ENCODE measurements at regions not wholly inside any gene's neighbourhood (a gene's known extent, or its start where the extent isn't known, plus 50 kb on each side); places are given as distances from the start of the nearest gene placed in this dataset.
"Not testable (repeated sequence)": the region's sequence is repeated elsewhere in the genome, so short reads cannot be mapped to it uniquely, and the experiment has no call there.

- Histone ChIP-seq H3K27ac (no peak overlapping the region), H3K27me3 (replicated peaks; ENCODE audit: insufficient read depth) (no peaks in the 10 kb centered on the region), H3K36me3 (no peaks in the 10 kb centered on the region), H3K4me3 (no peak overlapping the region), H3K4me1 (replicated peaks) (no peaks in the 10 kb centered on the region), H3K9me3 (no peaks in the 10 kb centered on the region)
- 56% methylated on average over 1 of the region's 1 CpG for WGBS
- TF ChIP-seq POLR2A (IDR thresholded peaks at IDR 0.05), result no peak
- TF ChIP-seq POLR2AphosphoS5 (IDR thresholded peaks at IDR 0.05), result no peak
- TF ChIP-seq CTCF (IDR thresholded peaks at IDR 0.05), result no peak
- DNase-seq (ENCODE audit: low spot score), result no peak
- intact Hi-C loops (cut with DNase I), result no loop called here
These were observed 1999.5 kb upstream of the CDH6 start for GRCh38 chr5:29193972-29194371.

GRCh38 chr5:29191269-29192048 is 2002.0 kb upstream of the CDH6 start:
- intact Hi-C loops (cut with DNase I), result not testable (repeated sequence)
- 73% methylated on average over 28 of the region's 28 CpGs for WGBS

GRCh38 chr5:29190398-29190797 is 2003.1 kb upstream of the CDH6 start:
- H3K27ac ChIP-seq; H3K4me3 ChIP-seq; H3K27me3 ChIP-seq (replicated peaks; ENCODE audit: insufficient read depth); H3K9me3 ChIP-seq; H3K4me1 ChIP-seq (replicated peaks); DNase-seq (ENCODE audit: low spot score); H3K36me3 ChIP-seq; intact Hi-C loops (cut with DNase I): not testable (repeated sequence)
- WGBS, result 86% methylated on average over 1 of the region's 1 CpG

More at GRCh38 chr5:29191269-29192048, 2002.0 kb upstream of the CDH6 start:
- not testable (repeated sequence) for H3K27me3 ChIP-seq (replicated peaks; ENCODE audit: insufficient read depth); H3K9me3 ChIP-seq; DNase-seq (ENCODE audit: low spot score); H3K4me1 ChIP-seq (replicated peaks); H3K36me3 ChIP-seq; H3K27ac ChIP-seq; H3K4me3 ChIP-seq

GRCh38 chr5:29186380-29186779 is 2007.1 kb upstream of the CDH6 start:
- WGBS, result 92% methylated on average over 5 of the region's 5 CpGs

GRCh38 chr5:29185558-29185957 is 2007.9 kb upstream of the CDH6 start:
- 82% methylated on average over 1 of the region's 1 CpG for WGBS
- no peaks in the 10 kb centered on the region for H3K27me3 ChIP-seq (replicated peaks; ENCODE audit: insufficient read depth)
- no peaks in the 10 kb centered on the region for H3K4me1 ChIP-seq (replicated peaks)
- no peak for TF ChIP-seq POLR2AphosphoS5 (IDR thresholded peaks at IDR 0.05)
- TF ChIP-seq CTCF (IDR thresholded peaks at IDR 0.05), result no peak
- TF ChIP-seq POLR2A (IDR thresholded peaks at IDR 0.05), result no peak
- intact Hi-C loops (cut with DNase I), result no loop called here
- no peak for DNase-seq (ENCODE audit: low spot score)
- H3K4me3 ChIP-seq, result no peak overlapping the region
- no peaks in the 10 kb centered on the region for H3K9me3 ChIP-seq
- no peaks in the 10 kb centered on the region for H3K36me3 ChIP-seq
- no peak overlapping the region for H3K27ac ChIP-seq

More at GRCh38 chr5:29186380-29186779, 2007.1 kb upstream of the CDH6 start:
- H3K27ac ChIP-seq; H3K9me3 ChIP-seq; H3K4me1 ChIP-seq (replicated peaks); H3K4me3 ChIP-seq; intact Hi-C loops (cut with DNase I); H3K27me3 ChIP-seq (replicated peaks; ENCODE audit: insufficient read depth); H3K36me3 ChIP-seq; DNase-seq (ENCODE audit: low spot score): not testable (repeated sequence)

GRCh38 chr5:29175774-29176173 is 2017.7 kb upstream of the CDH6 start:
- TF ChIP-seq POLR2A (IDR thresholded peaks at IDR 0.05) (no peak), POLR2AphosphoS5 (IDR thresholded peaks at IDR 0.05) (no peak), CTCF (IDR thresholded peaks at IDR 0.05) (no peak)
- H3K4me3 ChIP-seq, result no peak overlapping the region
- intact Hi-C loops (cut with DNase I), result no loop called here

More at GRCh38 chr5:29175774-29176173, 2017.7 kb upstream of the CDH6 start:
- Histone ChIP-seq H3K27me3 (replicated peaks; ENCODE audit: insufficient read depth) (no peaks in the 10 kb centered on the region), H3K27ac (no peak overlapping the region), H3K36me3 (no peaks in the 10 kb centered on the region), H3K4me1 (replicated peaks) (no peaks in the 10 kb centered on the region), H3K9me3 (no peaks in the 10 kb centered on the region)
- 87% methylated on average over 1 of the region's 1 CpG for WGBS
- DNase-seq (ENCODE audit: low spot score), result no peak

All from prostate gland (tissue), 2 donors.